Bronchial epithelial cell (primary cell): ENCODE measurements at regions not wholly inside any gene's neighbourhood (a gene's known extent, or its start where the extent isn't known, plus 50 kb on each side); places are given as distances from the start of the nearest gene placed in this dataset.

Experiments used
- DNase-seq: peaks from one replicate; pipeline ENCODE4 v3.0.0-alpha.2; 2010; ENCODE audit warnings: low read depth
- FAIRE-seq: peaks from 2 replicates; lab custom pipeline; 2011; peaks lifted over from hg19 to GRCh38; lab: Jason Lieb, UNC
- H3K27me3 ChIP-seq: 2 replicates; pipeline ENCODE4 v1.5.1; 2011; ENCODE audit warnings: low read length; ENCODE audit not compliant: control insufficient read depth, insufficient read depth
- H3K36me3 ChIP-seq: 2 replicates; pipeline ENCODE4 v1.5.1; 2011; ENCODE audit warnings: low read length; ENCODE audit not compliant: control insufficient read depth, insufficient read depth
- H3K4me3 ChIP-seq: 2 replicates; pipeline ENCODE4 v1.5.1; 2011; ENCODE audit warnings: mild to moderate bottlenecking, low read depth, low read length, control low read depth
- TF ChIP-seq, protein P1 (sequence below): IDR thresholded peaks from 2 replicates; pipeline ENCODE4 v1.5.1; 2011; ENCODE audit warnings: mild to moderate bottlenecking, moderate library complexity, low read length, control low read depth, inconsistent platforms; ENCODE audit not compliant: insufficient read depth, severe bottlenecking

DNA sequence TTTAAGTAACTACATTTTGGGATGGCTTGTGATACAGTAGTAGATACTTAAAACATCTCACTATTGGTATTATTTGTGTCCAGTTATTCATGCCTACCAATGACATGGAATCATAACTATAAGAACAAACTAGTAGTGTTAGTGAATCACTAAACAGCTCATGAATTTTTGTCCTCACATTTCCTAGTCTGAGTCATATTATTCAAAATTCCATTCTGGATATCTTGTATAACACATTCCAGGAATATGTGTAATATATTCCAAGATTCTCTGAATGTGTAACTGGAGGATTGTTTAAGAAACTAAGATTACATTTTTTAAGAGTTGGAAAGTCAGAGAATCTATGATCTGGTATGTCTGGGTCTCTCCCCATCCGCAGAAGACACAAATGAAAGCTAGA, 565.3 kb upstream of the ZNF608 start:
- TF ChIP-seq, protein P1, sequence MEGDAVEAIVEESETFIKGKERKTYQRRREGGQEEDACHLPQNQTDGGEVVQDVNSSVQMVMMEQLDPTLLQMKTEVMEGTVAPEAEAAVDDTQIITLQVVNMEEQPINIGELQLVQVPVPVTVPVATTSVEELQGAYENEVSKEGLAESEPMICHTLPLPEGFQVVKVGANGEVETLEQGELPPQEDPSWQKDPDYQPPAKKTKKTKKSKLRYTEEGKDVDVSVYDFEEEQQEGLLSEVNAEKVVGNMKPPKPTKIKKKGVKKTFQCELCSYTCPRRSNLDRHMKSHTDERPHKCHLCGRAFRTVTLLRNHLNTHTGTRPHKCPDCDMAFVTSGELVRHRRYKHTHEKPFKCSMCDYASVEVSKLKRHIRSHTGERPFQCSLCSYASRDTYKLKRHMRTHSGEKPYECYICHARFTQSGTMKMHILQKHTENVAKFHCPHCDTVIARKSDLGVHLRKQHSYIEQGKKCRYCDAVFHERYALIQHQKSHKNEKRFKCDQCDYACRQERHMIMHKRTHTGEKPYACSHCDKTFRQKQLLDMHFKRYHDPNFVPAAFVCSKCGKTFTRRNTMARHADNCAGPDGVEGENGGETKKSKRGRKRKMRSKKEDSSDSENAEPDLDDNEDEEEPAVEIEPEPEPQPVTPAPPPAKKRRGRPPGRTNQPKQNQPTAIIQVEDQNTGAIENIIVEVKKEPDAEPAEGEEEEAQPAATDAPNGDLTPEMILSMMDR: no peak
- Histone ChIP-seq H3K36me3 (no peaks in the 10 kb centered on the region), H3K27me3 (no peaks in the 10 kb centered on the region), H3K4me3 (no peak overlapping the region)
- no peak for FAIRE-seq
- peak; percentile 97 for DNase-seq

DNA sequence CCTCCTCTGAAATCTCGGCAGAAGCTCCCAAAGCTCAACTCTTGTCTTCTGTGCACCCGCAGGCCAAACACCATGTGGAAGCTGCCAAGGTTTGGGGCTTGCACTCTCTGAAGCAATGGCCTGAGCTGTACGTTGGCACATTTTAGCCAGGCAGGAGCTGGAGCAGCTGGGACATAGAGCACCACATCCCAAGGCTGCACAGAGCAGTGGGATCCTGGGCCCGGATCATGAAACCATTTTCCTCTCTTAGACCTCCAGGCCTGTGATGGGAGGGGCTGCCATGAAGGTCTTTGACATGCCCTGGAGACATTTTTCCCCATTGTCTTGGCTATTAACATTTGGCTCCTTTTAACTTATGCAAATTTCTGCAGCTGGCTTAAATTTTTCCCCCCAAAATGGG, 567.1 kb upstream of the ZNF608 start:
- DNase-seq: no peak
- no peaks in the 10 kb centered on the region for H3K27me3 ChIP-seq
- no peak overlapping the region for H3K4me3 ChIP-seq
- no peak for FAIRE-seq
- no peaks in the 10 kb centered on the region for H3K36me3 ChIP-seq
- TF ChIP-seq, protein P1: no peak

DNA sequence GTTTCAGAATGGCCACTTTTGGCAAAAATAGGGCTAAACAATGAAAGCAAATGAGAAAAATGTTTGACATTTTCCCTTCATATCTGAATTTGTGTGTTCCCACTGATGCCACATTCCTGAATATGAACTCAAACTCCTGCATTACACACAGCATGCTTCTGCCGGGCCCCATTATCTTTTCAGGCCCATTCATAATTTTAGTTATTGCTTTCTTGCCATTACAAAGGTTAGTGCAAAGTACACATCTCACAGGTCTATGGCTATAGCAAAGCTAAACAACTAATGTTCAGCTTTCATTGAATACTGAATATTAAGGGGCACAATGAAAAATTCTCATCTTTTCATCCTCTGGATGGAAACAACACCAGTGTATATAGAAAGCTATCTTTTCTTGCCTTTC, 568.9 kb upstream of the ZNF608 start:
- DNase-seq (no peak), FAIRE-seq (no peak)
- TF ChIP-seq, protein P1: no peak
- H3K27me3 ChIP-seq: no peaks in the 10 kb centered on the region
- H3K4me3 ChIP-seq: no peak overlapping the region
- no peaks in the 10 kb centered on the region for H3K36me3 ChIP-seq

DNA sequence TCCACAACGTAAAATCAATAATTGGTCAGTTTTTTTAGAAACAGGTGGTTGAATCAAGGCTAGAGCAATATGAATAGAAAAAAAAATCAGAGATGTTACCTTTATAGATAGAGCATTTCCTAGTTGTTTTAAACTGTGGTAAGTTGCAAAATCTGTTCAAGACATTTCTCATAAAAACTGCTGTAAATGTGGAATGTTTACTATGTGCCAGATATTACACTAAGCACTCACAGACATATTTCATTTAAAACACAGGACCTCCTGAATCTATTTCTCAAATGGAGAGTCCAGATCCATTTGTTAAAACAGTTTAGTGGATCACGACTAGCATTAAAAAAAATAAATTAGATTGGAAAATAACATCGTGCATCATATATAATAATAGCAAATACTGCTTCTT, 570.0 kb upstream of the ZNF608 start:
- FAIRE-seq: no peak
- Histone ChIP-seq H3K4me3 (no peak overlapping the region), H3K27me3 (no peaks in the 10 kb centered on the region), H3K36me3 (no peaks in the 10 kb centered on the region)
- DNase-seq: no peak
- TF ChIP-seq, protein P1: no peak

DNA sequence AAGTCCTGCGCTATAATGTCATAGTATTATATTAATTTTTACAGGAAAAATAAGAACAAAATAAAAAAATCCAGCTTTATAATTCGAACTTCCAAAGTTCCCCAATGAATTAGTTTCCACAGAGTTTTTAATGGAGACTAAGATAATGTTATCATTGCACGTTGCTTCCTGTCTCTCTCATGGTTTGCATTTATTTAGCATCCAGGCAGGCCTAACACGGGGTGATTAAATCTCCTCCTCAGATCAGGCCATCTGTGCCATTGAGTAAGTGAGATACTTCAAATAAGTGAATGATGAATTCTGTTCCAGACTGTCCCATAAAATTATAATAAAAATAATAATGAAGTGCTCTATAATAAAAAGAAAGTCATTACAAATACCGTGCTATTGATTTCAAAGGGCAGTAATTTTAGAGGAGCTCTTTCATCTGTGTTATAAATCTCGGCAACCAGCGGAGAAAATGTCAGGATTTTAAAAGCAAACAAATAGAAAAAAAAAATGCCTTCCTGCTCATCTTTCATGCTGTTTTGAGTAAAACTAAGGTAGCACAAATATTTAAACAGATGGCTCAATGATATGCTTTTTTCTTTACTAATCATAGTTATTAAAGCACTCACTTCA, 570.6 kb upstream of the ZNF608 start:
- no peak for FAIRE-seq

DNA sequence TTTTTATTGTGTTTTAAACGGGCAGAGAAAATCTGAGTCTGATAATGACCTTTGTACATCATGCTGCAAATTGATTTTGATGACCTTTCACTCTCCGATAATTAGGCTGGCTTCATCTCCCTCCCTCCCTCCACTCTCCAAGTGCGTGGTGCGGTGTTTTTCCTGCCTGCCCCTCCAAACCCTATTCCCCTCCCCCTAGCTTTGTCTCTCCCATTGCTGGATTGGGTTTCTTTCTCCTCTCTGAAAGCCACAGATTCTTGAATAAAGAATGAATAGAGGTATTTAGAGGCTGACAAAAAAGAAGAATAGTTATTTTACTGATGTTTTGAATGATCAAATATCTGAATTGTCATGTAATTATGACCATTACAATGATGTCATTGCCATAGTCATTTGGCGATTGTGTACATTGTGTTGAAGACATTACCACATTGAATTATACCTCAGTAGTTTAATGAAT, 571.1 kb upstream of the ZNF608 start:
- TF ChIP-seq, protein P1: no peak
- no peaks in the 10 kb centered on the region for H3K27me3 ChIP-seq
- no peaks in the 10 kb centered on the region for H3K36me3 ChIP-seq
- FAIRE-seq (no peak), DNase-seq (no peak)
- H3K4me3 ChIP-seq: no peak overlapping the region

More for the DNA sequence above, 570.6 kb upstream of the ZNF608 start:
- no peaks in the 10 kb centered on the region for H3K36me3 ChIP-seq
- TF ChIP-seq, protein P1: no peak
- no peaks in the 10 kb centered on the region for H3K27me3 ChIP-seq
- DNase-seq: no peak
- no peak overlapping the region for H3K4me3 ChIP-seq
